H9 (cell line): ENCODE measurements at regions not wholly inside any gene's neighbourhood (a gene's known extent, or its start where the extent isn't known, plus 50 kb on each side); places are given as distances from the start of the nearest gene placed in this dataset.

Source experiments
- DNase-seq: peaks from one replicate; pipeline ENCODE4 v3.0.0-alpha.2; 2017
- H2AFZ ChIP-seq: one replicate; pipeline ENCODE4 v1.6.1; 2013; ENCODE audit warnings: mild to moderate bottlenecking, low read length, control low read depth, moderate library complexity
- H2AK5ac ChIP-seq: 2 replicates; pipeline ENCODE4 v1.6.1; 2013; ENCODE audit warnings: low read length, control low read depth, mixed read lengths; ENCODE audit not compliant: insufficient read length
- H2BK120ac ChIP-seq: one replicate; pipeline ENCODE4 v1.6.1; 2013; ENCODE audit warnings: low read depth, mild to moderate bottlenecking, low read length, control low read depth, inconsistent platforms; ENCODE audit not compliant: poor library complexity, severe bottlenecking
- H2BK12ac ChIP-seq: 2 replicates; pipeline ENCODE4 v1.6.1; 2013; ENCODE audit warnings: low read length, control low read depth, mixed read lengths, low read depth; ENCODE audit not compliant: insufficient read length
- H2BK15ac ChIP-seq: 2 replicates; pipeline ENCODE4 v1.6.1; 2013; ENCODE audit warnings: low read depth, low read length, control low read depth
- H2BK20ac ChIP-seq: one replicate; pipeline ENCODE4 v1.6.1; 2013; ENCODE audit warnings: low read depth, mild to moderate bottlenecking, low read length, control low read depth, inconsistent platforms; ENCODE audit not compliant: poor library complexity, severe bottlenecking
- H2BK5ac ChIP-seq: 2 replicates; pipeline ENCODE4 v1.6.1; 2013; ENCODE audit warnings: low read length, control low read depth, mixed read lengths; ENCODE audit not compliant: insufficient read length
- H3K14ac ChIP-seq: 2 replicates; pipeline ENCODE4 v1.6.1; 2013; ENCODE audit warnings: low read length, control low read depth; ENCODE audit not compliant: insufficient read depth
- H3K18ac ChIP-seq: 2 replicates; pipeline ENCODE4 v1.6.1; 2013; ENCODE audit warnings: low read depth, mild to moderate bottlenecking, mixed read lengths, low read length, control low read depth; ENCODE audit not compliant: insufficient read length
- H3K23ac ChIP-seq: 2 replicates; pipeline ENCODE4 v1.6.1; 2013; ENCODE audit warnings: low read length, control low read depth, mixed read lengths, low read depth; ENCODE audit not compliant: insufficient read length
- H3K23me2 ChIP-seq: 2 replicates; pipeline ENCODE4 v1.6.1; 2013; ENCODE audit warnings: low read depth, mild to moderate bottlenecking, mixed read lengths, low read length, control low read depth; ENCODE audit not compliant: insufficient read length, poor library complexity, severe bottlenecking
- H3K27ac ChIP-seq: 2 replicates; pipeline ENCODE4 v1.5.1; 2013; ENCODE audit warnings: low read length, control low read depth, mixed read lengths, low read depth; ENCODE audit not compliant: insufficient read length
- H3K27me3 ChIP-seq: 2 replicates; pipeline ENCODE4 v1.6.1; 2013; ENCODE audit warnings: low read length, control low read depth, inconsistent platforms; ENCODE audit not compliant: insufficient read depth
- H3K4ac ChIP-seq: 2 replicates; pipeline ENCODE4 v1.6.1; 2013; ENCODE audit warnings: low read depth, mild to moderate bottlenecking, control low read depth, inconsistent platforms, low read length, moderate library complexity
- H3K4me1 ChIP-seq: 2 replicates; pipeline ENCODE4 v1.6.1; 2013; ENCODE audit warnings: low read length, control low read depth, inconsistent platforms; ENCODE audit not compliant: insufficient read depth
- H3K4me2 ChIP-seq: 2 replicates; pipeline ENCODE4 v1.6.1; 2013; ENCODE audit warnings: low read length, control low read depth, mixed read lengths; ENCODE audit not compliant: insufficient read length, insufficient read depth
- H3K56ac ChIP-seq: 2 replicates; pipeline ENCODE4 v1.6.1; 2013; ENCODE audit warnings: low read depth, mild to moderate bottlenecking, mixed read lengths, low read length, control low read depth; ENCODE audit not compliant: insufficient read length
- H3K79me1 ChIP-seq: 2 replicates; pipeline ENCODE4 v1.6.1; 2013; ENCODE audit warnings: low read depth, mild to moderate bottlenecking, moderate library complexity, low read length, control low read depth, inconsistent platforms; ENCODE audit not compliant: insufficient read depth, poor library complexity, severe bottlenecking
- H3K79me2 ChIP-seq: 2 replicates; pipeline ENCODE4 v1.6.1; 2013; ENCODE audit warnings: low read length, control low read depth, inconsistent platforms; ENCODE audit not compliant: insufficient read depth
- H3K9ac ChIP-seq: 2 replicates; pipeline ENCODE4 v1.6.1; 2013; ENCODE audit warnings: low read length, control low read depth, mixed read lengths; ENCODE audit not compliant: insufficient read length; ENCODE audit errors: extremely low read depth
- H3K9me3 ChIP-seq: one replicate; pipeline ENCODE4 v1.6.1; 2013; ENCODE audit warnings: low read depth, low read length, inconsistent platforms; ENCODE audit not compliant: control insufficient read depth
- H3T11ph ChIP-seq: one replicate; pipeline ENCODE4 v1.6.1; 2013; ENCODE audit warnings: mild to moderate bottlenecking, low read length, control low read depth, inconsistent platforms
- H4K20me1 ChIP-seq: one replicate; pipeline ENCODE4 v1.6.1; 2013; ENCODE audit not compliant: control insufficient read depth, insufficient read length, insufficient read depth
- H4K5ac ChIP-seq: 2 replicates; pipeline ENCODE4 v1.6.1; 2013; ENCODE audit warnings: low read depth, mild to moderate bottlenecking, mixed read lengths, low read length, control low read depth; ENCODE audit not compliant: insufficient read length
- H4K8ac ChIP-seq: replicated peaks from 2 replicates; pipeline ENCODE4 v1.6.1; 2013; ENCODE audit warnings: low read length, control low read depth, mixed read lengths, low read depth; ENCODE audit not compliant: insufficient read length
- H4K91ac ChIP-seq: 2 replicates; pipeline ENCODE4 v1.6.1; 2013; ENCODE audit warnings: low read depth, mild to moderate bottlenecking, moderate library complexity, mixed read lengths, low read length, control low read depth; ENCODE audit not compliant: insufficient read length
- H3K27ac Mint-ChIP-seq, 3 experiments: 2 replicates in 2 of 3; 3 replicates in 1 of 3; pipeline ENCODE4 v1.8.0; 2020 to 2021; ENCODE audit warnings: mixed read lengths in 3 of 3, mild to moderate bottlenecking in 1 of 3, moderate library complexity in 1 of 3
- H3K27me3 Mint-ChIP-seq: 2 replicates; pipeline ENCODE4 v1.8.0; 2021; ENCODE audit warnings: low read depth, mild to moderate bottlenecking, moderate library complexity, mixed read lengths
- H3K36me3 Mint-ChIP-seq, 3 experiments: 2 replicates in 2 of 3; 3 replicates in 1 of 3; pipeline ENCODE4 v1.8.0; 2020 to 2021; ENCODE audit warnings: low read depth in 3 of 3, mixed read lengths in 3 of 3; ENCODE audit not compliant: insufficient read depth in 1 of 3
- H3K4me1 Mint-ChIP-seq, 2 experiments: 2 replicates each; pipeline ENCODE4 v1.8.0; 2020; ENCODE audit warnings: mixed read lengths in 2 of 2
- H3K4me3 Mint-ChIP-seq, 2 experiments: 2 replicates in 1 of 2; 3 replicates in 1 of 2; pipeline ENCODE4 v1.8.0; 2020 to 2021; ENCODE audit warnings: mild to moderate bottlenecking in 2 of 2, mixed read lengths in 2 of 2, moderate library complexity in 1 of 2
- H3K9me3 Mint-ChIP-seq, 2 experiments: 2 replicates in 1 of 2; 3 replicates in 1 of 2; pipeline ENCODE4 v1.8.0; 2020; ENCODE audit warnings: mild to moderate bottlenecking in 2 of 2, mixed read lengths in 2 of 2, moderate library complexity in 1 of 2
- WGBS: extraction: QIAGEN DNeasy Blood & Tissue Kit; methylation state at CpG from one replicate; pipeline ENCODE4 v1.1.7; 2013; ENCODE audit warnings: missing lambda C conversion rate, low lambda C conversion rate, mixed read lengths; ENCODE audit not compliant: insufficient read length; ENCODE audit errors: extremely low coverage; 5-methylcytosine and 5-hydroxymethylcytosine counted together
- TF ChIP-seq, protein P1 (sequence below): fragments of 200-600 bp; sonication (generic); conservative IDR thresholded peaks from 3 replicates; pipeline ENCODE4 v1.8.0; 2021; ENCODE audit warnings: antibody characterized with exemption, mild to moderate bottlenecking

GRCh38 chr6:170124150-170124549, 166.7 kb downstream of the DLL1 start:
- Histone ChIP-seq H4K5ac (no peak overlapping the region), H3K18ac (no peak overlapping the region), H3K56ac (no peak overlapping the region), H2AK5ac (no peak overlapping the region), H4K20me1 (no peaks in the 10 kb centered on the region), H2AFZ (no peak overlapping the region), H3K23me2 (no peaks in the 10 kb centered on the region), H2BK120ac (no peak overlapping the region), H3K9me3 (no peaks in the 10 kb centered on the region), H3K14ac (no peak overlapping the region), H3K79me1 (no peaks in the 10 kb centered on the region), H3K9ac (no peak overlapping the region), H3K27ac (no peak overlapping the region), H2BK15ac (no peak overlapping the region), H3K4me2 (no peak overlapping the region), H2BK20ac (no peak overlapping the region), H3K79me2 (no peaks in the 10 kb centered on the region), H2BK5ac (no peak overlapping the region), H4K8ac (no peak overlapping the region), H2BK12ac (no peak overlapping the region), H3K27me3 (no peaks in the 10 kb centered on the region), H4K91ac (no peak overlapping the region), H3T11ph (no peak overlapping the region), H3K4ac (no peak overlapping the region), H3K4me1 (no peaks in the 10 kb centered on the region), H3K23ac (no peak overlapping the region)
- Mint-ChIP-seq H3K27ac (no peak overlapping the region), H3K4me3 (no peak overlapping the region), H3K36me3 (peaks cover 0 to 16% (median 7%) of the 10 kb centered on the region in 3 experiments; a peak in 4 of 7 replicates), H3K27me3 (peaks cover 1% of the 10 kb centered on the region; the same call in 1 of the 2 replicates), H3K4me1 (no peaks in the 10 kb centered on the region; a peak in 1 of 4 replicates), H3K9me3 (peaks cover 21 to 22% of the 10 kb centered on the region in 2 experiments)
- WGBS = no CpG with 5 or more reads among the region's 2 CpGs
- no peak for DNase-seq
- TF ChIP-seq, protein P1, sequence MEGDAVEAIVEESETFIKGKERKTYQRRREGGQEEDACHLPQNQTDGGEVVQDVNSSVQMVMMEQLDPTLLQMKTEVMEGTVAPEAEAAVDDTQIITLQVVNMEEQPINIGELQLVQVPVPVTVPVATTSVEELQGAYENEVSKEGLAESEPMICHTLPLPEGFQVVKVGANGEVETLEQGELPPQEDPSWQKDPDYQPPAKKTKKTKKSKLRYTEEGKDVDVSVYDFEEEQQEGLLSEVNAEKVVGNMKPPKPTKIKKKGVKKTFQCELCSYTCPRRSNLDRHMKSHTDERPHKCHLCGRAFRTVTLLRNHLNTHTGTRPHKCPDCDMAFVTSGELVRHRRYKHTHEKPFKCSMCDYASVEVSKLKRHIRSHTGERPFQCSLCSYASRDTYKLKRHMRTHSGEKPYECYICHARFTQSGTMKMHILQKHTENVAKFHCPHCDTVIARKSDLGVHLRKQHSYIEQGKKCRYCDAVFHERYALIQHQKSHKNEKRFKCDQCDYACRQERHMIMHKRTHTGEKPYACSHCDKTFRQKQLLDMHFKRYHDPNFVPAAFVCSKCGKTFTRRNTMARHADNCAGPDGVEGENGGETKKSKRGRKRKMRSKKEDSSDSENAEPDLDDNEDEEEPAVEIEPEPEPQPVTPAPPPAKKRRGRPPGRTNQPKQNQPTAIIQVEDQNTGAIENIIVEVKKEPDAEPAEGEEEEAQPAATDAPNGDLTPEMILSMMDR = no peak
